Effector CD4-positive, alpha-beta T cell (primary cell): ENCODE measurements at regions not wholly inside any gene's neighbourhood (a gene's known extent, or its start where the extent isn't known, plus 50 kb on each side); places are given as distances from the start of the nearest gene placed in this dataset.
"Not testable (repeated sequence)": the region's sequence is repeated elsewhere in the genome, so short reads cannot be mapped to it uniquely, and the experiment has no call there.

Experiments used
- DNase-seq: peaks from one replicate; pipeline ENCODE4 v3.0.0-alpha.2; 2020

- DNase-seq = no peak
These were observed 662.5 kb downstream of the LUZP2 start for GRCh38 chr11:25159341-25159740.

GRCh38 chr11:25163421-25163820, 666.6 kb downstream of the LUZP2 start:
- DNase-seq = no peak

GRCh38 chr11:25180187-25180586, 683.3 kb downstream of the LUZP2 start:
- no peak for DNase-seq

GRCh38 chr11:25183411-25183810, 686.6 kb downstream of the LUZP2 start:
- DNase-seq = no peak

- no peak for DNase-seq
These were observed 700.7 kb downstream of the LUZP2 start for GRCh38 chr11:25197515-25197914.

GRCh38 chr11:25198704-25199103, 701.9 kb downstream of the LUZP2 start:
- no peak for DNase-seq

GRCh38 chr11:25200925-25201324, 704.1 kb downstream of the LUZP2 start:
- DNase-seq = no peak

GRCh38 chr11:25206762-25207161, 709.9 kb downstream of the LUZP2 start:
- DNase-seq = no peak

- DNase-seq = no peak
These were observed 714.9 kb downstream of the LUZP2 start for GRCh38 chr11:25211635-25212254.

GRCh38 chr11:25214535-25215176, 717.8 kb downstream of the LUZP2 start:
- no peak for DNase-seq

GRCh38 chr11:25218036-25218435, 721.2 kb downstream of the LUZP2 start:
- no peak for DNase-seq

GRCh38 chr11:25225078-25225477, 728.2 kb downstream of the LUZP2 start:
- DNase-seq = no peak

GRCh38 chr11:25242928-25243327, 746.1 kb downstream of the LUZP2 start:
- DNase-seq = no peak

GRCh38 chr11:25244126-25244525, 747.3 kb downstream of the LUZP2 start:
- DNase-seq = no peak

GRCh38 chr11:25247336-25247735, 750.5 kb downstream of the LUZP2 start:
- DNase-seq = no peak

- DNase-seq = no peak
These were observed 756.0 kb downstream of the LUZP2 start for GRCh38 chr11:25252854-25253253.

GRCh38 chr11:25263861-25264260, 767.0 kb downstream of the LUZP2 start:
- not testable (repeated sequence) for DNase-seq

- no peak for DNase-seq
These were observed 774.4 kb downstream of the LUZP2 start for GRCh38 chr11:25271301-25271700.

GRCh38 chr11:25272214-25272613, 775.4 kb downstream of the LUZP2 start:
- DNase-seq = no peak

GRCh38 chr11:25280821-25281220, 784.0 kb downstream of the LUZP2 start:
- DNase-seq = not testable (repeated sequence)

- DNase-seq = no peak
These were observed 796.3 kb downstream of the LUZP2 start for GRCh38 chr11:25293166-25293565.

GRCh38 chr11:25298450-25298849, 801.6 kb downstream of the LUZP2 start:
- DNase-seq = no peak

- no peak for DNase-seq
These were observed 813.0 kb downstream of the LUZP2 start for GRCh38 chr11:25309818-25310217.

GRCh38 chr11:25317216-25317615, 820.4 kb downstream of the LUZP2 start:
- no peak for DNase-seq

- DNase-seq = no peak
These were observed 822.3 kb downstream of the LUZP2 start for GRCh38 chr11:25319127-25319526.
